ENCODE measurements at regions not wholly inside any gene's neighbourhood (a gene's known extent, or its start where the extent isn't known, plus 50 kb on each side); places are given as distances from the start of the nearest gene placed in this dataset.

DNA sequence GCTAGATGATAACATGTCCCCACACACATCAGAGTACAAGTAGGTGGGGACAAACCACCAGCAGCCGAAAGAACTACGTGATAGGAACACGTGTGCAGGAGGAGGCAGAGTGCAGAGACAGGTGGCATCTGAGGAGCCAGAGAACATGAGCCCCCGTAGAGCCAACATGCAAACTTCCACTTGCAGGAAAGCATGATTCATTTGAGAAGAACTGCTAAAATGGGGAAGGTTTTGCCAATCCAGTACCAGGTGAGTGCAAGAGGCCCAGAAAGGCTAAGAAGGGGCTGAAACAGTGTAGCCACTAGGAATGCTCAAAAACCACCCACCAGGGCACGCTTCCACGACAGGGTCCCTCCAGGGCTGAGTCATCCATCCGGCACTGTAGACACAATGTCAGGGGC lies 149.8 kb upstream of the TENM3 start:
- Histone ChIP-seq H3K4me1 (no peaks in the 10 kb centered on the region), H3K9me3 (no peaks in the 10 kb centered on the region), H3K27ac (no peak overlapping the region), H3K4me3 (no peak overlapping the region), H3K36me3 (no peaks in the 10 kb centered on the region), H3K27me3 (no peaks in the 10 kb centered on the region)
- DNase-seq (ENCODE audit: extremely low spot score in 2 of 2) = no peak
- TF ChIP-seq POLR2AphosphoS5 (IDR thresholded peaks at IDR 0.05; ENCODE audit: insufficient read depth in 1 of 2, low read depth in 1 of 2) = no peak
- no peak for TF ChIP-seq POLR2A (IDR thresholded peaks at IDR 0.05)
- TF ChIP-seq CTCF (IDR thresholded peaks at IDR 0.05) = no peak
- intact Hi-C loops (cut with DNase I) = no loop called here

- no peak for DNase-seq (ENCODE audit: extremely low spot score in 2 of 2)
- Histone ChIP-seq H3K4me3 (no peak overlapping the region), H3K4me1 (no peaks in the 10 kb centered on the region), H3K9me3 (no peaks in the 10 kb centered on the region), H3K27me3 (no peaks in the 10 kb centered on the region), H3K36me3 (no peaks in the 10 kb centered on the region), H3K27ac (no peak overlapping the region)
- no peak for TF ChIP-seq POLR2A (IDR thresholded peaks at IDR 0.05)
- TF ChIP-seq CTCF (IDR thresholded peaks at IDR 0.05) = no peak
- TF ChIP-seq POLR2AphosphoS5 (IDR thresholded peaks at IDR 0.05; ENCODE audit: insufficient read depth in 1 of 2, low read depth in 1 of 2) = no peak
- intact Hi-C loops (cut with DNase I) = no loop called here
Measured at GRCh38 chr4:182093935-182094334, 149.3 kb upstream of the TENM3 start.

GRCh38 chr4:182101618-182102017 lies 141.6 kb upstream of the TENM3 start:
- Histone ChIP-seq H3K27ac (no peak overlapping the region), H3K4me1 (no peaks in the 10 kb centered on the region), H3K27me3 (no peaks in the 10 kb centered on the region), H3K9me3 (no peaks in the 10 kb centered on the region), H3K36me3 (no peaks in the 10 kb centered on the region), H3K4me3 (no peak overlapping the region)
- TF ChIP-seq POLR2AphosphoS5 (IDR thresholded peaks at IDR 0.05; ENCODE audit: insufficient read depth in 1 of 2, low read depth in 1 of 2) (no peak), CTCF (IDR thresholded peaks at IDR 0.05) (no peak), POLR2A (IDR thresholded peaks at IDR 0.05) (no peak)
- intact Hi-C loops (cut with DNase I) = no loop called here
- DNase-seq (ENCODE audit: extremely low spot score in 2 of 2) = no peak

DNA sequence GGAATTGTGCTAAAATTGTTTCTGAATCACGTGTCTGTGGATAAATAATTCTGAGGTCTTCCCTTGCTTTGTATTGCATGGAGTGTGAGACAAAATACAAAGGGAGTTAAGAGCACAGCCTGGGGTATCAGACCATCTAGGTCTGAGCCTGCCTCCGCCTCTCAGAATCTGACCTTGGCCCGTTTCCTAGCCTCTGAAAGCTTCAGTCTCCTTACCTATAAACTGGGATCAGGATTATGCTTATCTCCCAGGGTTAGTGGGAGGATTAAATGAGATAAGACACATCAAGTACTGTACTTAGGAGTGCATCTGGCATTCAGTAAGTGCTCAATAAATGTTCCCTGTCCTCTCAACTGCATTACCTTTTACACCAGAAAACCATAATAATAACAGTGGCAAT lies 140.6 kb upstream of the TENM3 start:
- Histone ChIP-seq H3K4me1 (no peaks in the 10 kb centered on the region), H3K27me3 (no peaks in the 10 kb centered on the region), H3K9me3 (no peaks in the 10 kb centered on the region), H3K36me3 (no peaks in the 10 kb centered on the region), H3K27ac (no peak overlapping the region), H3K4me3 (no peak overlapping the region)
- intact Hi-C loops (cut with DNase I) = no loop called here
- no peak for DNase-seq (ENCODE audit: extremely low spot score in 2 of 2)
- TF ChIP-seq CTCF (IDR thresholded peaks at IDR 0.05) = no peak
- no peak for TF ChIP-seq POLR2AphosphoS5 (IDR thresholded peaks at IDR 0.05; ENCODE audit: insufficient read depth in 1 of 2, low read depth in 1 of 2)
- no peak for TF ChIP-seq POLR2A (IDR thresholded peaks at IDR 0.05)

GRCh38 chr4:182103614-182104319 lies 139.4 kb upstream of the TENM3 start:
- no peak overlapping the region for H3K27ac ChIP-seq
- no peaks in the 10 kb centered on the region for H3K4me1 ChIP-seq
- no peaks in the 10 kb centered on the region for H3K36me3 ChIP-seq
- H3K4me3 ChIP-seq = no peak overlapping the region
- TF ChIP-seq CTCF (IDR thresholded peaks at IDR 0.05) (no peak), POLR2AphosphoS5 (IDR thresholded peaks at IDR 0.05; ENCODE audit: insufficient read depth in 1 of 2, low read depth in 1 of 2) (no peak), POLR2A (IDR thresholded peaks at IDR 0.05) (no peak)
- DNase-seq (ENCODE audit: extremely low spot score in 2 of 2) = no peak
- no peaks in the 10 kb centered on the region for H3K9me3 ChIP-seq
- intact Hi-C loops (cut with DNase I) = no loop called here
- H3K27me3 ChIP-seq = no peaks in the 10 kb centered on the region

Data from vagina (tissue), 2 donors.